Stimulated activated CD4-positive, alpha-beta T cell treated with anti-CD3 and anti-CD28 coated beads, Interleukin-1b, Interleukin-23, amount 100 ng/mL, for 24 hours (primary cell): ENCODE measurements at regions not wholly inside any gene's neighbourhood (a gene's known extent, or its start where the extent isn't known, plus 50 kb on each side); places are given as distances from the start of the nearest gene placed in this dataset.

Experiments
- DNase-seq, 4 experiments: peaks; one replicate each; pipeline ENCODE4 v3.0.0-alpha.2; 2020; ENCODE audit warnings: low read depth in 4 of 4, low spot score in 1 of 4

GRCh38 chr9:6703898-6704639 lies 53.7 kb upstream of the KDM4C start:
- peak; percentile 59 to 68 (median 64) for DNase-seq

DNA sequence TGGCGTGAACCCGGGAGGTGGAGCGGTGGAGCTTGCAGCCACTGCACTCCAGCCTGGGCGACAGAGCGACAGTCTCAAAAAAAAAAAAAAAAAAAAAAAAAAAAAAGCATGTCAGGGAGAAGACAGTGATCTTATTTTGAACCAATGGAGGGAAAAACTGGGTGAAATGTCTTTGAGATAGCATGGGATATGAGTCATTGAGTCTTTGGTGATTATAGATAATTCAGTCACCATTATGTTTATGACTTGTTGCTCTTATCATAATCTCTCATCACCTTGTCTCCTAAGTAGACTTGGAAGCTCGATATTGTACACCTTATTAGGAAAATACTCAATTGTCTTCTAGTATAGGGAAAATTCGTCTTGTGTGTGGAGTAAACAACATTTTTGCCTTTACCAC lies 55.1 kb upstream of the KDM4C start:
- no peak for DNase-seq

- no peak for DNase-seq
Measured at GRCh38 chr9:6696178-6696577, 50.6 kb upstream of the GLDC start.

DNA sequence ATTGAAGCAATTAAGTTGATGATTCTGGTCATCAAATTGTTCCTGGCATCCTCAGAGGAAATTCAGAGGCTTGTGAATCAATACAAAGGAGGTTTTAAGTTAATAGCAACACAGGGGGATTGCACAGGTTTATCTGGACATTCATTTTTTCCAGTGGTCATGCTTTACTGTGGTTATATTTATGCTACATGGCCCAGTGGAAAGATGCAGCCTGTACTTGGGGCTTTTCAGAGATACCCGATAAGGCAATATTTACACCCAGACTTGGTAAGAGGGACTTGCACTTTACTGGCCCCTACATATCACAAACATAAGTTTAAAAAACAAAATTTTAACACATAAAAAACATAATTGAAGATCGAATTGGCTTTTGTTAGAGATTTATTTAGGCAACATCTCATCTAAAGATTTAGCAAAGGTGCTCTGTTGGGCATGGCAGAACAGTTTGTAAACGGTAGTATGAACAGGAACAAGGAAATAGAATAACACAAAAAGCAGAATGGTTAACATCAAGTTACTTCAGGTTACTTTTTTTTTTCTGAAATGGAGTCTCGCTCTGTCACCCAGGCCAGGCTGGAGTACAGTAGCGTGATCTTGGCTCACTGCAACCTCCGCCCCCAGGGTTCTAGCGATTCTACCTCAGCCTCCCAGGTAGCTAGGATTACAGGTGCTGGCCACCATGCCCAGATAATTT lies 49.7 kb upstream of the GLDC start:
- no peak for DNase-seq
